ENCODE measurements at regions not wholly inside any gene's neighbourhood (a gene's known extent, or its start where the extent isn't known, plus 50 kb on each side); places are given as distances from the start of the nearest gene placed in this dataset.

- TF ChIP-seq MIER1 (IDR thresholded peaks at IDR 0.05; ENCODE audit: low read depth) (no peak), NR3C1 (CRISPR knock-in tag; IDR thresholded peaks at IDR 0.05) (no peak), GABPA (tag; conservative IDR thresholded peaks at IDR 0.05; ENCODE audit: low read depth) (no peak), U2AF1 (optimal IDR thresholded peaks at IDR 0.05; ENCODE audit: low read depth, low read length) (no peak), ARNT (IDR thresholded peaks at IDR 0.05) (no peak)
These were observed 406.1 kb downstream of the SEC23A start (continued) for GRCh38 chr14:38696925-38697324.

DNA sequence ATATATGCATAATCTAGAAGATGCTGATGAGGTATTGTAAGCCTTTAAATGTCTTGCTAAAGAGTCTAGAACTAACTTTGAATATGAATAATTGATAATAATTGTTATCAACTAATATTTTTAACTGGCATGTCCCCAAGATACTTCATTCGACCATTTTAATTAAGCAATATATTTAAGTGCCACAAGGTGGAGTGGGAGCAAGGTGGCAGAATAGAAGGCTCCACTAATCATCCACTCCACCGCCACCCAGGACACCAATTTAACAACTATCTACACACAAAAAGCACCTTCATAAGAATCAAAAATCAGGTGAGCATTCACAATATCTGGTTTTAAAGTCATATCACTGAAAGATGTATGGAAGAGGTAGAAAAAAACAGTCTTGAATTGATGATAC lies 409.6 kb downstream of the SEC23A start:
- Histone ChIP-seq H2AFZ (ENCODE audit: low read depth, low read length) (no peak overlapping the region), H3K9ac (ENCODE audit: insufficient read depth in 1 of 2, low read depth in 2 of 2, low read length in 2 of 2) (no peak overlapping the region), H3K36me3 (ENCODE audit: control insufficient read depth, insufficient read depth, low read length) (no peaks in the 10 kb centered on the region), H3K9me1 (ENCODE audit: control insufficient read depth, insufficient read depth, low read length) (no peaks in the 10 kb centered on the region), H3K4me2 (ENCODE audit: insufficient read depth, low read length) (no peak overlapping the region), H3K79me2 (ENCODE audit: control insufficient read depth, insufficient read depth, low read length) (no peaks in the 10 kb centered on the region), H3K4me3 (no peak overlapping the region), H3K27ac (ENCODE audit: extremely low read depth, low read depth, low read length) (no peak overlapping the region), H3K9me3 (replicated peaks; ENCODE audit: control insufficient read depth, insufficient read depth, low read depth, low read length) (no peaks in the 10 kb centered on the region), H3K4me1 (replicated peaks in 1 of 2; ENCODE audit: control insufficient read depth in 2 of 2, insufficient read depth in 2 of 2, low read length in 2 of 2) (no peaks in the 10 kb centered on the region), H4K20me1 (replicated peaks; ENCODE audit: control insufficient read depth, insufficient read depth, low read length) (no peaks in the 10 kb centered on the region), H3K27me3 (ENCODE audit: control insufficient read depth in 2 of 2, insufficient read depth in 2 of 2, low read length in 2 of 2) (no peaks in the 10 kb centered on the region)
- WGBS (ENCODE audit: insufficient coverage, low coverage, missing lambda C conversion rate): 8% methylated on average over 2 of the region's 2 CpGs
- ChIA-PET CTCF (ENCODE audit: low intra/inter-chr PET ratio) (no interaction called here), POLR2A (no interaction called here)
- ATAC-seq (no peak), DNase-seq (ENCODE audit: extremely low read depth in 1 of 4, low spot score in 3 of 4) (no peak), FAIRE-seq (no peak)
- intact Hi-C loops (cut with micrococcal nuclease) (no loop called here), in situ Hi-C loops (cut with MboI) (no loop called here)
- BruUV-seq (replicated peaks): no TSS peak
- TF ChIP-seq U2AF1 (optimal IDR thresholded peaks at IDR 0.05; ENCODE audit: low read depth, low read length): no peak
- TF ChIP-seq CREB5 (CRISPR knock-in tag; IDR thresholded peaks at IDR 0.05): no peak
- TF ChIP-seq ASH1L (IDR thresholded peaks at IDR 0.05; ENCODE audit: borderline replicate concordance, low read depth, partially characterized antibody): no peak
- TF ChIP-seq RNF219 (CRISPR knock-in tag; IDR thresholded peaks at IDR 0.05): no peak
- TF ChIP-seq ATF2 (CRISPR knock-in tag; IDR thresholded peaks at IDR 0.05): no peak
- no peak for TF ChIP-seq ILK (tag; IDR thresholded peaks at IDR 0.05; ENCODE audit: borderline replicate concordance, low read depth)
- TF ChIP-seq, protein P1, sequence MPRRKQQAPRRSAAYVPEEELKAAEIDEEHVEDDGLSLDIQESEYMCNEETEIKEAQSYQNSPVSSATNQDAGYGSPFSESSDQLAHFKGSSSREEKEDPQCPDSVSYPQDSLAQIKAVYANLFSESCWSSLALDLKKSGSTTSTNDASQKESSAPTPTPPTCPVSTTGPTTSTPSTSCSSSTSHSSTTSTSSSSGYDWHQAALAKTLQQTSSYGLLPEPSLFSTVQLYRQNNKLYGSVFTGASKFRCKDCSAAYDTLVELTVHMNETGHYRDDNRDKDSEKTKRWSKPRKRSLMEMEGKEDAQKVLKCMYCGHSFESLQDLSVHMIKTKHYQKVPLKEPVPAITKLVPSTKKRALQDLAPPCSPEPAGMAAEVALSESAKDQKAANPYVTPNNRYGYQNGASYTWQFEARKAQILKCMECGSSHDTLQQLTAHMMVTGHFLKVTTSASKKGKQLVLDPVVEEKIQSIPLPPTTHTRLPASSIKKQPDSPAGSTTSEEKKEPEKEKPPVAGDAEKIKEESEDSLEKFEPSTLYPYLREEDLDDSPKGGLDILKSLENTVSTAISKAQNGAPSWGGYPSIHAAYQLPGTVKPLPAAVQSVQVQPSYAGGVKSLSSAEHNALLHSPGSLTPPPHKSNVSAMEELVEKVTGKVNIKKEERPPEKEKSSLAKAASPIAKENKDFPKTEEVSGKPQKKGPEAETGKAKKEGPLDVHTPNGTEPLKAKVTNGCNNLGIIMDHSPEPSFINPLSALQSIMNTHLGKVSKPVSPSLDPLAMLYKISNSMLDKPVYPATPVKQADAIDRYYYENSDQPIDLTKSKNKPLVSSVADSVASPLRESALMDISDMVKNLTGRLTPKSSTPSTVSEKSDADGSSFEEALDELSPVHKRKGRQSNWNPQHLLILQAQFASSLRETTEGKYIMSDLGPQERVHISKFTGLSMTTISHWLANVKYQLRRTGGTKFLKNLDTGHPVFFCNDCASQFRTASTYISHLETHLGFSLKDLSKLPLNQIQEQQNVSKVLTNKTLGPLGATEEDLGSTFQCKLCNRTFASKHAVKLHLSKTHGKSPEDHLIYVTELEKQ (CRISPR knock-in tag; IDR thresholded peaks at IDR 0.05): no peak
- no peak for TF ChIP-seq DNMT1 (IDR thresholded peaks at IDR 0.05)
